HFFc6 (cell line): ENCODE measurements at regions not wholly inside any gene's neighbourhood (a gene's known extent, or its start where the extent isn't known, plus 50 kb on each side); places are given as distances from the start of the nearest gene placed in this dataset.

ENCODE experiments used
- DNase-seq: peaks from one replicate; pipeline ENCODE4 v3.0.0-alpha.2; 2018
- H3K27ac Mint-ChIP-seq: 2 replicates; pipeline ENCODE4 v1.8.0; 2020; ENCODE audit warnings: mild to moderate bottlenecking, mixed read lengths
- H3K27me3 Mint-ChIP-seq: 2 replicates; pipeline ENCODE4 v1.8.0; 2021; ENCODE audit warnings: mild to moderate bottlenecking, moderate library complexity, mixed read lengths; ENCODE audit not compliant: insufficient read depth
- H3K36me3 Mint-ChIP-seq: 2 replicates; pipeline ENCODE4 v1.8.0; 2021; ENCODE audit warnings: low read depth, mixed read lengths
- H3K4me1 Mint-ChIP-seq: 2 replicates; pipeline ENCODE4 v1.8.0; 2020; ENCODE audit warnings: low read depth, mixed read lengths
- H3K4me3 Mint-ChIP-seq: 2 replicates; pipeline ENCODE4 v1.8.0; 2020; ENCODE audit warnings: mild to moderate bottlenecking, moderate library complexity, mixed read lengths
- H3K9me3 Mint-ChIP-seq: 2 replicates; pipeline ENCODE4 v1.8.0; 2020; ENCODE audit warnings: mild to moderate bottlenecking, mixed read lengths
- TF ChIP-seq, protein P1 (sequence below): fragments of 200-600 bp; sonication (generic); IDR thresholded peaks from 2 replicates; pipeline ENCODE4 v1.5.0; 2021; ENCODE audit warnings: antibody characterized with exemption, mild to moderate bottlenecking

DNA sequence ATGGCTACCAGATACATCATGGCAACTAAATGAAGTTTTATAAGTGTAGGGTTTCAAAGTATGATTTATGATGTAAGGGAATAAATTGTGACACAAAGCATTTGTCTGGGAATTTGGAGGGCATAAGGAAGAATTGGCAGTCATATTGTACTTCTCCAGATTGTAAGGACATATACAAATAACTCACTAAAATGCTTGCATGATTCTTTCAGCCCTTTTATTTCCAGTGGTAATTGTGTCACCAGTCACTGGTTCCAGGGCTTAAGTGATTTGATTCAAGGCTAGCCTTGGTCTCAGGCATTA, 299.4 kb upstream of the ANO5 start:
- TF ChIP-seq, protein P1, sequence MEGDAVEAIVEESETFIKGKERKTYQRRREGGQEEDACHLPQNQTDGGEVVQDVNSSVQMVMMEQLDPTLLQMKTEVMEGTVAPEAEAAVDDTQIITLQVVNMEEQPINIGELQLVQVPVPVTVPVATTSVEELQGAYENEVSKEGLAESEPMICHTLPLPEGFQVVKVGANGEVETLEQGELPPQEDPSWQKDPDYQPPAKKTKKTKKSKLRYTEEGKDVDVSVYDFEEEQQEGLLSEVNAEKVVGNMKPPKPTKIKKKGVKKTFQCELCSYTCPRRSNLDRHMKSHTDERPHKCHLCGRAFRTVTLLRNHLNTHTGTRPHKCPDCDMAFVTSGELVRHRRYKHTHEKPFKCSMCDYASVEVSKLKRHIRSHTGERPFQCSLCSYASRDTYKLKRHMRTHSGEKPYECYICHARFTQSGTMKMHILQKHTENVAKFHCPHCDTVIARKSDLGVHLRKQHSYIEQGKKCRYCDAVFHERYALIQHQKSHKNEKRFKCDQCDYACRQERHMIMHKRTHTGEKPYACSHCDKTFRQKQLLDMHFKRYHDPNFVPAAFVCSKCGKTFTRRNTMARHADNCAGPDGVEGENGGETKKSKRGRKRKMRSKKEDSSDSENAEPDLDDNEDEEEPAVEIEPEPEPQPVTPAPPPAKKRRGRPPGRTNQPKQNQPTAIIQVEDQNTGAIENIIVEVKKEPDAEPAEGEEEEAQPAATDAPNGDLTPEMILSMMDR = no peak
- Mint-ChIP-seq H3K27ac (no peak overlapping the region), H3K4me3 (no peak overlapping the region)

DNA sequence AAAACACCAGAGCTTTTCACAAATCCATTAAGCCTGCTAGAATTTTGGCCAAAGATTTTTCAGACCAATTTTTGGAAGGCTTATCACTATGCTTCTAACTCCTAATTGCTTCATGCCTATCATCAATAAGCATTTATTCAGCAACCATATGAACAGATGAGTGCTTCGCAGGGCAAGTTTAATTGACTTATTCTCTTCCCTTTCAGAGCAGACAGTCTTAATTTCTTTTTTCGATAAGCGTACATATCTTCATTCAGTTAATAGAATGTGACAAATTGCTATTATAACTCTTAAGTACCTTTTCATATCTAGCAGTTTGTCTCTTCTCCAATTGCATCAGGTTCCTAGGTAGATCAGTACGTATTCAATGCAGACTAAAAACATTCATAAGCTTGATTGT, 298.4 kb upstream of the ANO5 start:
- Mint-ChIP-seq H3K4me1 (no peaks in the 10 kb centered on the region), H3K4me3 (no peak overlapping the region), H3K27ac (no peak overlapping the region), H3K9me3 (peaks cover 62% of the 10 kb centered on the region), H3K36me3 (no peaks in the 10 kb centered on the region), H3K27me3 (peaks cover 2% of the 10 kb centered on the region)
- DNase-seq = no peak
- TF ChIP-seq, protein P1 = no peak

More for the DNA sequence above, 299.4 kb upstream of the ANO5 start:
- H3K27me3 Mint-ChIP-seq = peaks cover 2% of the 10 kb centered on the region
- no peaks in the 10 kb centered on the region for H3K4me1 Mint-ChIP-seq
- no peak for DNase-seq
- H3K9me3 Mint-ChIP-seq = peaks cover 58% of the 10 kb centered on the region
- no peaks in the 10 kb centered on the region for H3K36me3 Mint-ChIP-seq

DNA sequence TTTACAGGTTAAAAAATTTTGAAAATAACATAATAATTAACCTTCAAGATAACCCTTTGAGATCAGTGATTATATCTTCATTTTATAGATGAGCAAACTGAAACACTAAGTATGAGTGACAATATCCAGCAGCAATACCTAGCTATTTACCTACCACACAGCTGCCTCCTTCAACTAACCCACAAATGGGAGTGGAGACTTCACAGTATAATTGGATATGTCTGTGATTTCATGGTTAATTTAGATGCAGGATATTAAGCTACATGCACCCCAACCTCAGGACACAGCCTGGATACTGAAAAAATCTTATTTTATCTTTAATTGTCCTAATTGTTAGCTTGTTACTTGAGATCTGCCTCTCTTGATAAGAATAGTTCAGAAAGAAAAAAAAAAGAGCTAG, 297.2 kb upstream of the ANO5 start:
- Mint-ChIP-seq H3K27me3 (peaks cover 2% of the 10 kb centered on the region), H3K4me1 (no peaks in the 10 kb centered on the region), H3K27ac (no peak overlapping the region), H3K4me3 (no peak overlapping the region), H3K36me3 (no peaks in the 10 kb centered on the region), H3K9me3 (peaks cover 60% of the 10 kb centered on the region)
- TF ChIP-seq, protein P1 = no peak
- DNase-seq = no peak

DNA sequence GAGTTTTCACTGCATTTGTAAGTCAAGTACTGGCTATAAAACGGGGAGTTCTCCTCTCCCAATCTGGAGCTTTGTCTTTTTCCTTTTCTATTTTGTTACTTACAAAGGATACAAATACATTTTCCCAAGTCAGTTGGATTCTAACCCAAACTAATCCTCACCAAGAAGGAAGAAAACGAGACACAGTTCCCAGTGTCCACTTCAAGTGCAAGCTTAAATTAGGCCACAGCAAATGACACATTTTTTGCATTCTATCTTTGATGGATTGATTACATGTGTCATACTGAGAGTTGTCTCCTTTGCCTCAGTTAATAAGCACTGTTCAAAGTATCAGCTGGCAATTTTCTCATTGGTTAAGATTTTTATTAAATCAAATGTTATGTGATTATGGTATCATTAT, 296.7 kb upstream of the ANO5 start:
- H3K4me1 Mint-ChIP-seq = no peaks in the 10 kb centered on the region
- no peak overlapping the region for H3K4me3 Mint-ChIP-seq
- TF ChIP-seq, protein P1 = no peak
- H3K36me3 Mint-ChIP-seq = no peaks in the 10 kb centered on the region
- no peak for DNase-seq
- no peak overlapping the region for H3K27ac Mint-ChIP-seq
- peaks cover 1% of the 10 kb centered on the region for H3K27me3 Mint-ChIP-seq
- peaks cover 57% of the 10 kb centered on the region for H3K9me3 Mint-ChIP-seq

DNA sequence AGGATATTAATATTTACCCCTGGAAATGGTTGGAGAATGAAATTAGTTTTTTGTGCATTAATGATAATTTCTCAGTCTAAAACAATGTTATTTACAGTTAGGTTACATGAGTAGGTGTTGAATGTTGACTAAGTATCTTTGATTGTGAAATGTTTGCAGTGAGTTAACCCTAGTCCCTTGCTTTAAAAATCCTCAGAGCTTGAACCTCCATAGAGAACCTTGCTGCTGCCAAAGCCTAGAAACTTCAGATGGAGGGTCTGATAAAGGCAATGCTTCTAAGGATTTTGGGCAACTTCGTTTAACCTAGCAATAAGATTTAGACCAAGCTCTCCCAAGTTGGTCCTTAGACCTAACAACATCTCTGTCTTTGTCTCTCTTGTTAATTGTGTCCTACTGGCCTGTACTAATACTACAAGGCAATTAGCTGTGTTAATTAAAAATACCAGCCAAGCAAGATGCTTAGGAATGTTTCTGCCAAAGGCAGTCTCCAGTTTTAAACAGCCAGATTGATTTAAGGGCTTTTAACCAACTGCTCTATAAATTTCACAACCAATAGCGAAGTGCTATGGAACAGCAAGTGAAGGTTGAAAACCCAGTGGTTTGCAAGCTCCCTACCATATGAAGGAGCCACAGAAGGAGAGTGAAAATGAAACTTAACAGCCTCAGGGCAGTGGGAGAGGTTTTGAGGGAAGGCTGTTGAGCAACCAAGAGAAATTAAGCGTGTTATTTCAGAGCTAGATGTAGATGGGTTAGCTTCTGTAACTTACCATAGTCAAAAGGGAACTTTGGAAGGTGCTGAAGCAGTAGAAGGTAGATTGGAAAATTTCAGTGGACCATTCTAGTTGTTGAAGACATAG, 295.9 kb upstream of the ANO5 start:
- Mint-ChIP-seq H3K27me3 (no peaks in the 10 kb centered on the region; the same call in 1 of the 2 replicates), H3K9me3 (peaks cover 52% of the 10 kb centered on the region)
- TF ChIP-seq, protein P1 = no peak

More for the DNA sequence above, 295.9 kb upstream of the ANO5 start:
- Mint-ChIP-seq H3K27ac (no peak overlapping the region), H3K36me3 (no peaks in the 10 kb centered on the region), H3K4me1 (no peaks in the 10 kb centered on the region), H3K4me3 (no peak overlapping the region)
- no peak for DNase-seq
